GM12892 (cell line): ENCODE measurements at regions not wholly inside any gene's neighbourhood (a gene's known extent, or its start where the extent isn't known, plus 50 kb on each side); places are given as distances from the start of the nearest gene placed in this dataset.
A peak's percentile ranks its signal among the peaks of the same experiment; 100 is the strongest.

Experiments
- DNase-seq: peaks from one replicate; pipeline ENCODE4 v3.0.0; 2011; ENCODE audit not compliant: insufficient read length
- FAIRE-seq: peaks from 2 replicates; lab custom pipeline; 2011; peaks lifted over from hg19 to GRCh38; lab: Jason Lieb, UNC
- POLR2A ChIP-seq: IDR thresholded peaks from 2 replicates; pipeline ENCODE4 v1.6.1; 2011; ENCODE audit warnings: low read depth, low read length, control low read depth
- POLR2AphosphoS5 ChIP-seq: IDR thresholded peaks from 2 replicates; pipeline ENCODE4 v1.6.1; 2011; ENCODE audit warnings: low read depth, low read length, control low read depth
- TAF1 ChIP-seq: IDR thresholded peaks from 2 replicates; pipeline ENCODE4 v1.6.1; 2011; ENCODE audit warnings: low read depth, mild to moderate bottlenecking, control low read depth, low read length, borderline replicate concordance

DNA sequence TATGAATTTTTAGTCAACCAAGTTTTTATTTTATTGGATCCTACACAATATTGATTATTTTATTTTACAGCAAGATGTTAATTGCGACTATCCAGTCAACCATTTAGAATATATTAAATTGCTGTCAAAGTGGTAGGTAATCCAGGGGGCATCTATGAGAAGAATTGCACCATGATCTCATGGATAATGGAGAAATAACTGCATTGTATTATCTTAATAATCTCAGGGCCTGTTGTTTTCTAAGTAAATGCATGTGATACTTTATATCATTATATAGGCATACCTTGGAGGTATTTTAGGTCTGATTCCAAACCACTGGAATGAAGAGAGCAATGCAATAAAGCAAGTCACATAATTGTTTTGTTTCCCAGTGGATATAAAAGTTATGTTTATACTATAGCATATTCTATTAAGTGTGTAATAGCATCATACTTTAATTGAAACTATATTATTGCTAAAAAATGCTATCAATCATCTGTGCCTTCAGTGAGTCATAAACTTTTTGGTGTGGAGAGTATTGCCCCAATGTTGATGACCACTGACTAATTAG, 595.4 kb upstream of the CHORDC1 start:
- no peak for TF ChIP-seq POLR2AphosphoS5
- TF ChIP-seq TAF1, result no peak
- no peak for TF ChIP-seq POLR2A
- FAIRE-seq, result no peak
- no peak for DNase-seq

DNA sequence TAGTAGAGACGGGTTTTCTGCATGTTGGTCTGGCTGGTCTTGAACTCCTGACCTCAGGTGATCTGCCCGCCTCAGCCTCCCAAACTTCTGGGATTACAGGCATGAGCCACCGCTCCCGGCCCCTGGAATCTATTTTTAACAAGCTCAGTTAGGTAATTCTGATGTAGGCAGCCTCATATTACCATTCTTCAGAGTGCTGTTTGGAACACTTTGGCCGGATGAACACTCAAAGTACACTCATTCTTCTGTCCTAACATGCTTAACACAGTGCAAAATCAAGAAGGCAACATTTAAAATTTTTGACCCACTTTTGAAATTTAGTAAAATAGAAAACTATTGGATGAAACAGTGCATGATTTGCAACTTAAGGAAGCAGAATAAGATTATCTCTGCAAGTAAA, 586.7 kb upstream of the CHORDC1 start:
- no peak for TF ChIP-seq POLR2AphosphoS5
- TF ChIP-seq POLR2A, result no peak
- no peak for TF ChIP-seq TAF1
- FAIRE-seq (no peak), DNase-seq (no peak)

DNA sequence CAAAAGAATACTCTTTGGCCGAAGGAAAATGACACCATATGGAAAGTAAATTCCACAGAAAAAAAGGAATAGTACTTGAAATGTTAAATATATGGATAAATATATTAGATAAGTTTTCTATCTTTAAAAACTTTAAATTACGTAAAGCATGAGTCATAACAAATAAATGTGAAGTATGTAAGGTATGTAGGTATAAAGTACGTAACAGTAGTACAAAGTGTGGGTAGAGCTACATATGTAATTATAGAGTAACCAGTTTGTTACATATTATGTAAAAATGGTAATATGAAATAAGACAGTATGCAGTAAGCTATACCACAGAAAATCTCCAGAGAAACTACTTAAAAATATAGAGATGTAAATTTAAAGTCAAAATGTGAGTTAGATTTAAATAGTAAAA, 582.3 kb upstream of the CHORDC1 start:
- TF ChIP-seq TAF1 (no peak), POLR2AphosphoS5 (no peak), POLR2A (no peak)
- no peak for DNase-seq
- no peak for FAIRE-seq

DNA sequence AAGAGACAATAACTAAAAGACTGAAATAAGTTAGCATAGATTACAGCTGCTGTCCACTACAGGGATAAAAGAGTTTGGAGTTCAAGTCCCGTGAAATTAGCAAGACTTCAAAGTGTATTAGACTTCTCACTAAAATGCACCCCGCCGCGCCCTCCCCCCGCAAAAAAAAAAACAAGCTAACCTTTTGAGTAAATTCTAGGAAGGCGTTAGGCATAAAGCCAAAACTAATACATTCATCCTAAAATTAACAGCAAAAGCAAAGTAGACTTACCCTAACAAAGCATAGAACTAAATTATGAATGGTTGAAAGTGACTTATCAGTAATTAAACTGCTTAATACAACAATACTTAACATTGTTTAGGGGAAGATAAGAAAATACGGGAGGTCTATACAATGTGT, 581.0 kb upstream of the CHORDC1 start:
- DNase-seq, result no peak
- FAIRE-seq, result no peak
- TF ChIP-seq POLR2A, result no peak
- no peak for TF ChIP-seq TAF1
- no peak for TF ChIP-seq POLR2AphosphoS5

DNA sequence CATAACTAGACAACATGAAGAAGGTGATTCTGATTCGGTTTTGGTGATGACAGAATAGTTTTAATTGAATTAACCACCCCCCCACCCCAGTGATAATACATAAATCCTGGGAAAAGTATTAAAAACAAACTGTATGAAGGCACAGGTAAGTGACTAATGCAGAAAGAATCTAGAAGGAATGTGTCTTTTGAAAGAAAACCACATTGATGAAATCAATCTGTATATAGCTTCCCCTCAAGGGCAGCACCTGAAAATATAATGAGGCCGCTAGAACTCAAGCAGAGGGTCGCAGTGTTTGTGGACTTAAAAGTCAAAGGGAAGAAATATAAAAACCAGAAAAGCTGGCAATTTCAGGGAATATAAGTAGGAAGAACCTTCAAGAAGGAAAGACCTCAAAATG, 580.5 kb upstream of the CHORDC1 start:
- DNase-seq (no peak), FAIRE-seq (no peak)
- TF ChIP-seq TAF1 (no peak), POLR2AphosphoS5 (no peak), POLR2A (no peak)

DNA sequence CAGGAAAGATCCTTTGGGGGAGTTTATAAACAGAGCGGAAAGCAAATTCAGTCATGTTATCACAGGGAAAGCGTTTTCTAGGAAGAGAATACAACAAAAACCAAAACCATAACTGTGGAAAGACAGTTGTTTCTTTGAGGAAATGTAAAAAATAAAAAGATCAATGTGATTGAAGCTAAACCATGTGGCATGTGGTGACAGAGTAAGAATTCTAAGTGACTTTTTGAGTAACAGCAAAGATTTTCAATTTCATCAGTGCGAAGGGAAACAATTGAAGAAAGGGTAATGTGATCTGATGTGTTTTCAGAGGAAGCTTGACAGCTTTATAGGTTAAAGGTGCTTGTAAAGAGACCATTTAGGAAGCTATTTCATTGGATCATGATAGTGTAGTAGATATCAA, 575.9 kb upstream of the CHORDC1 start:
- DNase-seq (no peak), FAIRE-seq (no peak)
- TF ChIP-seq POLR2AphosphoS5 (no peak), TAF1 (no peak)

DNA sequence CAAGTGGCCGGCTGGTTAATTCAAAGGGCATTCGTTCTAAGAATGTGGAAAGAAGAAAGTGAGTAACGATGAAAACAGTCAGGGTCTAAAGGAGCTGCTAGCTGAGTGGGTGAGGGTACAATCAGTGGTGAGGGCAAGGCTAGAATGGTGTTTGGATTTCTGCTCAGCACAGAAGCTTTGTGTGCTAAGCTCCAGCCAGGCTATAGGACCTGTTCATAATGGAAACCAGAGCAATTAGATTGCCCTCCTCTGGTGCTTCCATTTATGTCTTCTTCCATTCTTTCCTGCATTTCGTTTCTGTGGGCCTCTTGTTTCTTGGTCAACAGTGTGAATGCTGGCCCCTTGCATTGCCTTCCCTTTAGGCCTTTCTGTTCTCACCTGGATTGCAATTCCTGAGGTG, 572.9 kb upstream of the CHORDC1 start:
- DNase-seq (no peak), FAIRE-seq (peak; percentile 14)
- TF ChIP-seq POLR2AphosphoS5 (no peak), POLR2A (no peak), TAF1 (no peak)

DNA sequence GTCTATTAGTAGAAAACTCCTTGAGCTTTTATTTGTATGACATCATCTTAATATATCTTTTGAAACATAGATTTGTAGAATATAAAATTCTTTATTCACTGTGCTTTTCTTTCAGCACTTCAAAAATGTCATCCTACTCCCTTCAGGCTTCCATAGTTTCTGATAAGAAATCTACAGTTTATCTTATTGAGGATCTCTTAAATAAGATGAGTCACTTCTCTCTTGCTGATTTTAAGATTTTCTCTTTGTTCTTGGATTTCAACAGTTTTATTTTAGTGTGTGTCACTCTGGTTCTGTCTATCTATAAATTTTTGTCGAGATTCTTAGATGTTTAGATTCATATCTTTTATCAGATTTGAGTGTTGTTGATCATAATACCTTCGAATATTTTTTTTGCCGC, 566.1 kb upstream of the CHORDC1 start:
- no peak for TF ChIP-seq POLR2A
- DNase-seq (no peak), FAIRE-seq (no peak)

DNA sequence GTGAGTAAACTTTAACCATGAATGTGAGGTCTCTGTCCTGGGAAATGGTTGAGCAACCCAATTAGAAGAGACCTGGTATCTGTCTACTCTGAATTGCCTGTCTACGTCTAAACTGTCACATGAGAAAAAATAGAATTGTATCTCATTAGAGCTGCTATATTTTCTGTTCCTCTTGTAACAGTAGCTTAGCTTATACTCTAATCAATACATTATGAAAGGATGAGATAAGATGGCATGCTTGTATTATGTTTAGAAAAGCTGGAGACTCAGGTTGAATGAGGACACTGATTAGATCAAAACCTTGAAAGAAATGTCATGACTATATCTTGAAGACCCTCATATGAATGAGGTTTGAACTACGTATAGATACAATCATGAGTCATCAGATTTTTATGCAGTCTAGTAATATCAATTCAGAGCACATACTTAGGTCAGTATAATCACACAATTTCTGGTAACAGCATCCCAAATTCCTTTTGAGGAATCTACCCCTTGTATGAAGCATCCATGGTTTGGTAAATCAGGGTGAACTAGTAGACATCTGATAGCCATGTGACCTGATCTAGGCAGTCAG, 561.5 kb upstream of the CHORDC1 start:
- no peak for TF ChIP-seq POLR2A
- TF ChIP-seq TAF1, result no peak
- no peak for TF ChIP-seq POLR2AphosphoS5
- DNase-seq (no peak), FAIRE-seq (no peak)

DNA sequence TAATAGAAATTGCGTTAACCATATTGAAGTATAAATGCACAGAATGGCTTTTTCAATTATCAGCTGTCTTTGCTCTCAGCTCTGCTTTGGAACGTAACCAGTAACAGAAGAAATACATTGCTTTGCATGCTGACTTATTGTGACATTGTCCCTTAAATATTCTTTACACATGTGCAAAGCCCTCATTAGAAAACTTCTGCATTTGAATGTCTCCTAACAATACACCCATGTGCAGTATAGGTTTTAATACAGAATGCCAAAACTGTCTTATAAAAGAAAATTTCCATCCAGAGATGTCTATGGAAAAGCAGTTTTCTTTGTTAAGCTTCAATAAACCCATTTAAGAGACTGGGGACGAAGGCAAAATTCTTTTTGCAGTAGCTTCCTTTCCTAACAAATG, 560.3 kb upstream of the CHORDC1 start:
- TF ChIP-seq TAF1 (no peak), POLR2A (no peak), POLR2AphosphoS5 (no peak)
- no peak for DNase-seq
- FAIRE-seq, result no peak

DNA sequence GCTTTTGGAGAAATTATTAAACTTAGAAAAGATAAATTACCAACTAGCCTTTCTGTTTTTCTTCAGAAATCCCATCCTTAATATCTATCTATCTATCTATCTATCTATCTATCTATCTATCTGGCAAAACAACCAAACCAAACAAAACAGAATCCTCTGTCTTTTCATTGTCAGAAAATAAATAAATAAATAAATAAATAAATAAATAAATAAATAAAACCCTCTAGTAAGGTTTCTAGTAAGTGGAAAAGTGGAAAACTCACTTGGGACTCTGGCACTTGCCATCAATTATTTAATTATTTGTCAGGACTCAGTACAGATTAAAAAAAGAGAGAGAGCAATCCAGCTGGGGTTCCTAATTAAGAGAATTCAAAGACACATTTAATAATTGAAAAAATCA, 556.2 kb upstream of the CHORDC1 start:
- FAIRE-seq (no peak), DNase-seq (no peak)
- TF ChIP-seq TAF1, result no peak
- TF ChIP-seq POLR2A, result no peak
- TF ChIP-seq POLR2AphosphoS5, result no peak

DNA sequence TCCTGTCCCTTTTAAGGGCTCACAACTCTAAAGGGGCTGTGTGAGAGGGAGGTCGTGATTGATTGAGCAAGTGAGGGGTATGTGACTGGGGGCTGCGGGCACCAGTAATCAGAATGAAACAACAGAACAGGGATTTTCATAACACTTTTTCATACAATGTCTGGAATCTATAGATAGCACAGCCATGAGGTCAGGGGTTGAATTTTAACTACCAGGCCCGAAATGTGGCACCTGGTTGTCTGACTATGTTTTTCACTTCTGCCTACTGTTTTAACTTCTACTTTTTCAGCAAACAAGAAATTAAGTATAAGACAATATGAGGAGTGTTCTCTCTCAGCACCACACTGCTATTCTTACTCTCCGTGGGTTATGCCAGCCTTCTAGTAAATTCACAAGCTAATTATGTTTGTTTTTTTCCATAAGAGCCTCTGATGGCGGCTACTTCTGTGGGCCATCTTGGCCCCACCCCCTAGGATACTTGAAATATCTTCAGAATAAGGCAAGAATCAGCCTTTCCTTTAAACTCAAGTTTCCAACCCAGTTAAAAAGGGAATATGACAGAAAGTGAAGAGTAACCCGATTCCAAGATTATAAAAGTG, 552.8 kb upstream of the CHORDC1 start:
- TF ChIP-seq TAF1 (no peak), POLR2AphosphoS5 (no peak), POLR2A (no peak)
- FAIRE-seq, result no peak
- no peak for DNase-seq

DNA sequence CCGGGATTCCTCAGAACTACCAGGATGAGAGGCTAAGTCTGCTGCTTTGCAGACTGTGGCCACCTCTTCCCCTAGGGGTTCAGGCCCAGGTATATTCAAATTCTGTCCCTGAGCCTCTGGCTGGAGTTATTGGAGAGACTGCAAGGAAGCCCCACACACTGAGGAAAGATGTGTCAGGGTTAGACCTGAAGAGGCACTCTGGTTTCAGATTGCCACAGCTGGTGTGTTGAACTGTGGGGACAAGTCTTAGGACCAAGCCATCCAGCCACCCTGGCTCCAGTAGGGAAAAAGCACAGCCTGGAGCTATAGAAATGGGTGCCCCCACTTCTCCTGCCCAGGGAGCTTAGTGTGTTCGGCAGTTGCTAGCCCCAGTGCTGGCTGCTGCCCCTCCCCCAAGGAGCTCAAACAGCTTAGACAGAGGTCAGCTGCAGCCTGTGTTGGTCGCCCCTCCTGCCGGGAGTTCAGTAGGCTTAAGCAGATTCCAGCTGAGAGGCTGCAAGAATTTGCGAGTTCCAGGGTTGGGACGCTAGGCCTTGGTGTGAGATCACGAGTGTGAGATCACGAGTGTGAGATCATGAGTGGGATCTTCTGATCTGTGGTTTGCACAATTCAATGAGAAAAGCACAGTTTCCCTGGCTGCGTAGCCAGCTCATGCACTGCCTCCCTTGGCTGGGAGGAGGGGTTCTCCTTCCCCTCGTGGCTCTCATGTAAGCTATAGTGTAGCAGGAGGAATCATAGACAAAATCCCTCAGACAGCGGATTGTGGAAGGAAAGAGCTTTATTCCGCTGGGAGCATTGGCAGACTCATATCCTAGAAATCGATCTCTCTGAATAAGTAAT, 552.1 kb upstream of the CHORDC1 start:
- TF ChIP-seq TAF1 (no peak), POLR2AphosphoS5 (no peak), POLR2A (no peak)
- DNase-seq (no peak), FAIRE-seq (no peak)
